ENCODE measurements at regions not wholly inside any gene's neighbourhood (a gene's known extent, or its start where the extent isn't known, plus 50 kb on each side); places are given as distances from the start of the nearest gene placed in this dataset.

- Histone ChIP-seq H3K9me3 (ENCODE audit: low read depth) (no peaks in the 10 kb centered on the region), H3K27ac (peak overlapping the region; percentile 0), H3K9me2 (replicated peaks; ENCODE audit: insufficient read depth) (no peaks in the 10 kb centered on the region), H3K79me2 (no peaks in the 10 kb centered on the region), H2AFZ (no peak overlapping the region), H3K36me3 (replicated peaks; ENCODE audit: insufficient read depth, low read depth) (no peaks in the 10 kb centered on the region), H3K4me3 (no peak overlapping the region), H4K20me1 (ENCODE audit: insufficient read depth, poor library complexity, severe bottlenecking) (no peaks in the 10 kb centered on the region), H3K4me1 (ENCODE audit: insufficient read depth) (peaks cover 61% of the 10 kb centered on the region), H3K4me2 (no peak overlapping the region), H3K27me3 (no peaks in the 10 kb centered on the region)
- no peak for TF ChIP-seq EZH2phosphoT487 (IDR thresholded peaks at IDR 0.05; ENCODE audit: low read depth, severe bottlenecking, unreplicated experiment)
- TF ChIP-seq, protein P1, sequence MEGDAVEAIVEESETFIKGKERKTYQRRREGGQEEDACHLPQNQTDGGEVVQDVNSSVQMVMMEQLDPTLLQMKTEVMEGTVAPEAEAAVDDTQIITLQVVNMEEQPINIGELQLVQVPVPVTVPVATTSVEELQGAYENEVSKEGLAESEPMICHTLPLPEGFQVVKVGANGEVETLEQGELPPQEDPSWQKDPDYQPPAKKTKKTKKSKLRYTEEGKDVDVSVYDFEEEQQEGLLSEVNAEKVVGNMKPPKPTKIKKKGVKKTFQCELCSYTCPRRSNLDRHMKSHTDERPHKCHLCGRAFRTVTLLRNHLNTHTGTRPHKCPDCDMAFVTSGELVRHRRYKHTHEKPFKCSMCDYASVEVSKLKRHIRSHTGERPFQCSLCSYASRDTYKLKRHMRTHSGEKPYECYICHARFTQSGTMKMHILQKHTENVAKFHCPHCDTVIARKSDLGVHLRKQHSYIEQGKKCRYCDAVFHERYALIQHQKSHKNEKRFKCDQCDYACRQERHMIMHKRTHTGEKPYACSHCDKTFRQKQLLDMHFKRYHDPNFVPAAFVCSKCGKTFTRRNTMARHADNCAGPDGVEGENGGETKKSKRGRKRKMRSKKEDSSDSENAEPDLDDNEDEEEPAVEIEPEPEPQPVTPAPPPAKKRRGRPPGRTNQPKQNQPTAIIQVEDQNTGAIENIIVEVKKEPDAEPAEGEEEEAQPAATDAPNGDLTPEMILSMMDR (IDR thresholded peaks at IDR 0.05; ENCODE audit: poor library complexity) = no peak
- TF ChIP-seq EZH2 (IDR thresholded peaks at IDR 0.05; ENCODE audit: borderline replicate concordance) = no peak
- WGBS (ENCODE audit: low lambda C conversion rate, missing lambda C conversion rate) = 94% methylated on average over 3 of the region's 3 CpGs
- no peak for DNase-seq (ENCODE audit: low spot score)
These were observed 222.4 kb upstream of the TLE3 start for GRCh38 chr15:70320077-70320476.

GRCh38 chr15:70319466-70319865 is 221.7 kb upstream of the TLE3 start:
- Histone ChIP-seq H3K4me2 (no peak overlapping the region), H4K20me1 (ENCODE audit: insufficient read depth, poor library complexity, severe bottlenecking) (no peaks in the 10 kb centered on the region), H3K9me3 (ENCODE audit: low read depth) (no peaks in the 10 kb centered on the region), H2AFZ (no peak overlapping the region), H3K4me1 (ENCODE audit: insufficient read depth) (peaks cover 55% of the 10 kb centered on the region), H3K36me3 (replicated peaks; ENCODE audit: insufficient read depth, low read depth) (no peaks in the 10 kb centered on the region), H3K27ac (peak overlapping the region; percentile 5), H3K79me2 (no peaks in the 10 kb centered on the region), H3K4me3 (no peak overlapping the region), H3K27me3 (no peaks in the 10 kb centered on the region), H3K9me2 (replicated peaks; ENCODE audit: insufficient read depth) (no peaks in the 10 kb centered on the region)
- no peak for DNase-seq (ENCODE audit: low spot score)
- no peak for TF ChIP-seq EZH2 (IDR thresholded peaks at IDR 0.05; ENCODE audit: borderline replicate concordance)
- TF ChIP-seq EZH2phosphoT487 (IDR thresholded peaks at IDR 0.05; ENCODE audit: low read depth, severe bottlenecking, unreplicated experiment) = no peak
- TF ChIP-seq, protein P1 (IDR thresholded peaks at IDR 0.05; ENCODE audit: poor library complexity) = no peak
- WGBS (ENCODE audit: low lambda C conversion rate, missing lambda C conversion rate) = 69% methylated on average over 4 of the region's 4 CpGs

DNA sequence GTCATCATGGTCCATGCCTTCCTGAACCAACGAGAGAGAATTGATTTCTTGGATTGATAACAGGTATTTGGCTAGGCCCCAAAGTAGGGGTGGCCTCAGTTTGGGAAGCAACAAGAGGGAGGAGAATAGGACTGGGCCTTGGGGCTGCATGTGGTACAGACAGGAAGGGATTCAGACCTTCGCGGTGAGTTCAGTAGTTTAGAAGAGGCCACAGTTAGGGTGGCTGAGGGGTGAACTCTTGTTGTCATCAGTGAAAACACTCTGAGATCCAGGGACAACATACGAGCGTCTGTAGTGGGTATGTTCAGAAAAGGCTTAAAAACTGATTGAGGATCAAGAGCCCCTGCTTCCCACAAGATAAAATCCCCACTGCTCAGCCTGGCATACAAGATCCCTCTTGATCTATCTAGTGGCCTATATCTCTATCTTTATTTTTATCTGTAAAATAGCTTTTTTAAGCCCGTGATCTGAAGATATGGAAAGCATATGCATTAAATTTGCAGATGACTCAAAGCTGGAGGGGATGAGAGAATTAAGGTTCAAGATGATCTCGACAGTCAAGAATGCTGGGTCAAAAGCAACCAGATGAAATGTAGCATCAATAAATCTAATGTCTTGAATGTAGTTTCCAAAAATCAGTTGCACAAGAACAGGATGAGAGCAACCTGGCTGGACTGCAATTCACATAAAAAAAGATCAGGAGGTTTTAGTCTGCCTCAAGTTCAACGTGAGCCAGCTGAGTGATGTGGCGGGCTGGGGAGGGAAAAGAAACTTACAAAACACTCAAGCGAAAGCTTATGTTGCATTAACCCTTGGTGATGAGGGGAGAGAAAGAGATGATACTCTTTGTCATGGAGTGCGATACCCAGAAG is 221.1 kb upstream of the TLE3 start:
- Histone ChIP-seq H4K20me1 (ENCODE audit: insufficient read depth, poor library complexity, severe bottlenecking) (no peaks in the 10 kb centered on the region), H3K27me3 (no peaks in the 10 kb centered on the region), H3K9me2 (replicated peaks; ENCODE audit: insufficient read depth) (no peaks in the 10 kb centered on the region), H3K4me2 (no peak overlapping the region), H3K27ac (peak overlapping the region; percentile 48), H3K9me3 (ENCODE audit: low read depth) (no peaks in the 10 kb centered on the region), H2AFZ (no peak overlapping the region), H3K79me2 (no peaks in the 10 kb centered on the region), H3K4me3 (no peak overlapping the region), H3K36me3 (replicated peaks; ENCODE audit: insufficient read depth, low read depth) (no peaks in the 10 kb centered on the region), H3K4me1 (ENCODE audit: insufficient read depth) (peaks cover 52% of the 10 kb centered on the region)
- peak; percentile 46 for DNase-seq (ENCODE audit: low spot score)
- TF ChIP-seq EZH2phosphoT487 (IDR thresholded peaks at IDR 0.05; ENCODE audit: low read depth, severe bottlenecking, unreplicated experiment) = no peak
- WGBS (ENCODE audit: low lambda C conversion rate, missing lambda C conversion rate) = 45% methylated on average over 11 of the region's 11 CpGs

DNA sequence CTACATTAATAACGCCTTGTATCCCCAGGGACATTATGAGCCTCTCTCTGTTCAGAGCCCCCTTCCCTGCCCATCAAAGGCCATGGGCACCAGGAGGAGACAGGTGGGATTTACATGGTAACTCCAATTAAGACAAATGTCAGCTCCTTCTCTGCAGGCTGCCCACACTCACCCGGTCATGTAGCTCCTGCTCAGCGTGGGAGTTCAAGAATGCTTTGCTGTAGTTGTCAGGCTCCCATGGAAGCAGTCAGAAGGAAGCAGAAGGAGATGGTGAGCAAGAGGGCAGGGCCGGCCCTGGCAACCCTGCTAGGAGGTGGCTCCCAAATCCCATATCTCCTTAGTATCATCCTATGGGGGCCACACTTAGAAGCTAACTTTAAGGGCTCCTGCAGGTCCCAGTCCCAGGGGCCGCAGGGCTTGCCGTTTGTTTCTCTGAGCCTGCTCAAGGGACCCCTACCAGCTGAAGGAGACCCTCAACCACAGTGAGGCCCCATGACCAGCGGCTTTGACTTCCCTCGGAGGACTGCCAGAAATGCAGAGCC is 218.4 kb upstream of the TLE3 start:
- Histone ChIP-seq H3K4me2 (no peak overlapping the region), H3K36me3 (replicated peaks; ENCODE audit: insufficient read depth, low read depth) (no peaks in the 10 kb centered on the region), H3K27me3 (no peaks in the 10 kb centered on the region), H3K9me3 (ENCODE audit: low read depth) (no peaks in the 10 kb centered on the region), H3K27ac (no peak overlapping the region), H3K9me2 (replicated peaks; ENCODE audit: insufficient read depth) (no peaks in the 10 kb centered on the region), H4K20me1 (ENCODE audit: insufficient read depth, poor library complexity, severe bottlenecking) (no peaks in the 10 kb centered on the region), H2AFZ (no peak overlapping the region), H3K4me1 (ENCODE audit: insufficient read depth) (peaks cover 25% of the 10 kb centered on the region), H3K79me2 (no peaks in the 10 kb centered on the region), H3K4me3 (no peak overlapping the region)
- TF ChIP-seq EZH2 (IDR thresholded peaks at IDR 0.05; ENCODE audit: borderline replicate concordance) (no peak), EZH2phosphoT487 (IDR thresholded peaks at IDR 0.05; ENCODE audit: low read depth, severe bottlenecking, unreplicated experiment) (no peak)
- TF ChIP-seq, protein P1 (IDR thresholded peaks at IDR 0.05; ENCODE audit: poor library complexity) = no peak
- DNase-seq (ENCODE audit: low spot score) = no peak
- WGBS (ENCODE audit: low lambda C conversion rate, missing lambda C conversion rate) = 84% methylated on average over 8 of the region's 8 CpGs

Measured in hepatocyte (in vitro differentiated cells).